Esophagus squamous epithelium (tissue), 4 donors: ENCODE measurements at regions not wholly inside any gene's neighbourhood (a gene's known extent, or its start where the extent isn't known, plus 50 kb on each side); places are given as distances from the start of the nearest gene placed in this dataset.

Experiments
- POLR2A ChIP-seq, 4 donors: fragments of 450-650 bp; IDR thresholded peaks; one replicate each; pipeline ENCODE4 v1.6.1; 2017; ENCODE audit warnings: antibody characterized with exemption in 4 of 4, mild to moderate bottlenecking in 4 of 4, moderate library complexity in 3 of 4
- TF ChIP-seq, protein P1 (sequence below), 6 experiments: fragments of 450-650 bp in 4 of 6; fragments of 200-600 bp in 2 of 6; sonication (generic) in 2 of 6; IDR thresholded peaks; one replicate each; pipeline ENCODE4 v1.5.1; 2016 to 2019; ENCODE audit warnings: antibody characterized with exemption in 6 of 6, mild to moderate bottlenecking in 4 of 6, moderate library complexity in 4 of 6

DNA sequence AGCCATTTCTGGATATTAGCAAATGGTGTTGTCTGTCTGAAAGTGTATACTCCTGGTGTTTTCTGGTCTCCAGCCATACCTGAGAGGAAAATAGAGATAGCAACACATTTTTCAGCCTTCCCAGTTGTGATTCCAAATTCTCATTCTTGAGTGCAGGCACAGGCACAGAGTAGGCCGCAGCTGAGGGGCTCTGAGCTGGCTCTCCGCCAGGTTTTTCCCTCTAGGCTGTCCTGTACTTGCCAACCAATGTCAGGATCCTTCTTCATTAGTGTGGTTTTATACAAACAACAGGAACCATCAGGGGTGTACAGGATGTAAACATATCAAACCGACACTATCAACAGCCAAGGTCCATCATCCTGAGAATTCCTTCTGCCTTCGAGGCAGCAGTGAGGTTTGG lies 1733.6 kb upstream of the CELF4 start:
- TF ChIP-seq, protein P1, sequence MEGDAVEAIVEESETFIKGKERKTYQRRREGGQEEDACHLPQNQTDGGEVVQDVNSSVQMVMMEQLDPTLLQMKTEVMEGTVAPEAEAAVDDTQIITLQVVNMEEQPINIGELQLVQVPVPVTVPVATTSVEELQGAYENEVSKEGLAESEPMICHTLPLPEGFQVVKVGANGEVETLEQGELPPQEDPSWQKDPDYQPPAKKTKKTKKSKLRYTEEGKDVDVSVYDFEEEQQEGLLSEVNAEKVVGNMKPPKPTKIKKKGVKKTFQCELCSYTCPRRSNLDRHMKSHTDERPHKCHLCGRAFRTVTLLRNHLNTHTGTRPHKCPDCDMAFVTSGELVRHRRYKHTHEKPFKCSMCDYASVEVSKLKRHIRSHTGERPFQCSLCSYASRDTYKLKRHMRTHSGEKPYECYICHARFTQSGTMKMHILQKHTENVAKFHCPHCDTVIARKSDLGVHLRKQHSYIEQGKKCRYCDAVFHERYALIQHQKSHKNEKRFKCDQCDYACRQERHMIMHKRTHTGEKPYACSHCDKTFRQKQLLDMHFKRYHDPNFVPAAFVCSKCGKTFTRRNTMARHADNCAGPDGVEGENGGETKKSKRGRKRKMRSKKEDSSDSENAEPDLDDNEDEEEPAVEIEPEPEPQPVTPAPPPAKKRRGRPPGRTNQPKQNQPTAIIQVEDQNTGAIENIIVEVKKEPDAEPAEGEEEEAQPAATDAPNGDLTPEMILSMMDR (IDR thresholded peaks at IDR 0.05): no peak
- no peak for TF ChIP-seq POLR2A (IDR thresholded peaks at IDR 0.05)
